ENCODE measurements at regions not wholly inside any gene's neighbourhood (a gene's known extent, or its start where the extent isn't known, plus 50 kb on each side); places are given as distances from the start of the nearest gene placed in this dataset.

DNA sequence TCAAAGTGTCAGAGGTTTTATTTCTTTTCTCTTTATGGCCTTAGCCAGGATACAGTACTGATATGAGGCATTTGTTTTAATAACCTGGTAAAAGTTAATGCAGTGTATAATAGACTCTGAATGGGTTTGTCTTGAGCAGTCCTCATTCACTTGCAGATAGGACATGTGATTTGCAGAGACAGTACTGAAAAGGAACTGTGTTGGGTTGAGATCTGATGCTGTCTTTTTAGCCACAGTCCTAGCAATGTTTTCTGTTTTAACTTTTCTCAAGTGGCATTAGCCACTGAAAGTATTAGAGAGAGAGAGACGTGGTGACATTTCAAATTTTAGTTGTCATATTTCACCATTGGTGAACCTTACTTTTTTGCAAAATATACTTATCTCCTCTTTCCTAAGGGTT lies 547.2 kb upstream of the MAN1A1 start:
- no peak for TF ChIP-seq POLR2A (IDR thresholded peaks at IDR 0.05)
- TF ChIP-seq CTCF (IDR thresholded peaks at IDR 0.05) = no peak

DNA sequence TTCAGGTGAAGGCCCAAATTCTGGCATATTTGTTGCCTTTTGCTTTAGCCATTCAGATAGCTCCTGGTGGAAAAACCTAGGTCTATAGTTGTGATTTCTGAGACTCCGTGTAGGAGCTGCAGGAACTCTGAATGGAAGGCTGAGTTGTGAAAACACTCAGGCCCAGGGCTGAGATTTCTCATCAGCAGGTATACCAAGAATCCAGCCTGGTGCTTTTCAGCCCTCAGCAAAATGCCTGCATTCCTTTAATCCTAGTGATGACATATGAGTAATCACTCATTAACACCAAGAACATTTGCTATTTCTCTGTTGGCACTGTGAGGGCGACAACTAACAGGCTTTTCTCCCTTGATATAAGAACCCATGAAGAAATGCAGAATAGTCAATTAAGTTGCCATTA lies 546.1 kb upstream of the MAN1A1 start:
- DNase-seq = no peak
- Histone ChIP-seq H3K27ac (no peak overlapping the region), H3K9me3 (no peaks in the 10 kb centered on the region), H3K4me3 (no peak overlapping the region), H3K4me1 (no peaks in the 10 kb centered on the region), H3K36me3 (no peaks in the 10 kb centered on the region), H3K27me3 (no peaks in the 10 kb centered on the region)
- TF ChIP-seq CTCF (IDR thresholded peaks at IDR 0.05) (no peak), POLR2A (IDR thresholded peaks at IDR 0.05) (no peak)

More for the DNA sequence above, 547.2 kb upstream of the MAN1A1 start:
- Histone ChIP-seq H3K9me3 (no peaks in the 10 kb centered on the region), H3K4me1 (no peaks in the 10 kb centered on the region), H3K27me3 (no peaks in the 10 kb centered on the region), H3K27ac (no peak overlapping the region), H3K36me3 (no peaks in the 10 kb centered on the region), H3K4me3 (no peak overlapping the region)
- DNase-seq = no peak

DNA sequence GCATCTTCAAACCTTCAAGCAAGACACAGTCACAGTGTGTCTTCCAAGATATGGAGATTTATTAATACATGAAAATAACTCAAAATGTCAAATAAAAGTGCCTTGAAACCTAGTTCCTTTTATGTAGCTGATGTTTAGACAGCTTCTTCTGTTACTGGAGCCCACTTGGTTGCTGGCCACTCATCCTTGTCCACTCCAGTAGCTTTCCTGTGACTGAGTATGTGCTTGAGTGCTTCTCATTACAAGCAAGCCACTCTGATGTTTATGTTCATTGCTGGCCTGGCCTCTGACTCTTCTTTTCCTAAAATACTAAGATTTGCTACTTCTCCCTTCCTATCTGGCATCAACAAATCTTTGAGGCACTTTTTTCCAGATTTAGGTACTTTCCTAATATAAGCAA lies 545.2 kb upstream of the MAN1A1 start:
- no peaks in the 10 kb centered on the region for H3K27me3 ChIP-seq
- H3K27ac ChIP-seq = no peak overlapping the region
- no peak overlapping the region for H3K4me3 ChIP-seq
- no peak for DNase-seq
- TF ChIP-seq CTCF (IDR thresholded peaks at IDR 0.05) (no peak), POLR2A (IDR thresholded peaks at IDR 0.05) (no peak)
- no peaks in the 10 kb centered on the region for H3K4me1 ChIP-seq
- H3K9me3 ChIP-seq = no peaks in the 10 kb centered on the region
- H3K36me3 ChIP-seq = no peaks in the 10 kb centered on the region

DNA sequence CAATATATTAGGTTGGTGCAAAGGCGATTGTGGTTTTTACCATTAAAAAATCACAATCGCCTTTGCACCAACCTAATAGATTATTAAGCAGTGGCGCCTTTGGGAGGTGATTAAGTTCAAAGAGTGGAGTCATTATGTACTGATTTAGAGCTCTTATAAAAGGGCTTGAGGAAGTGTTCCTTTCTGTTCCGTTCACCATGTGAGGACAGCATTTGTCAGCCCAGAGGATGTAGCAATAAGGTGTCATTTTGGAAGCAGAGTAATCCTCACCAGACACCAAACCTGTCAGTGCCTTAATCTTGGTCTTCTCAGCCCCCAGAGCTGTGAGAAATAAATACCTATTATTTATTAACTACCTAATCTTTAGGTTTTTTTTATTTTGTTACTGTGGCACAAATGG lies 542.1 kb upstream of the MAN1A1 start:
- no peak for DNase-seq
- H3K36me3 ChIP-seq = no peaks in the 10 kb centered on the region
- TF ChIP-seq POLR2A (IDR thresholded peaks at IDR 0.05) (no peak), CTCF (IDR thresholded peaks at IDR 0.05) (no peak)
- no peaks in the 10 kb centered on the region for H3K4me1 ChIP-seq
- H3K9me3 ChIP-seq = no peaks in the 10 kb centered on the region
- H3K27ac ChIP-seq = no peak overlapping the region
- H3K27me3 ChIP-seq = no peaks in the 10 kb centered on the region
- H3K4me3 ChIP-seq = no peak overlapping the region

DNA sequence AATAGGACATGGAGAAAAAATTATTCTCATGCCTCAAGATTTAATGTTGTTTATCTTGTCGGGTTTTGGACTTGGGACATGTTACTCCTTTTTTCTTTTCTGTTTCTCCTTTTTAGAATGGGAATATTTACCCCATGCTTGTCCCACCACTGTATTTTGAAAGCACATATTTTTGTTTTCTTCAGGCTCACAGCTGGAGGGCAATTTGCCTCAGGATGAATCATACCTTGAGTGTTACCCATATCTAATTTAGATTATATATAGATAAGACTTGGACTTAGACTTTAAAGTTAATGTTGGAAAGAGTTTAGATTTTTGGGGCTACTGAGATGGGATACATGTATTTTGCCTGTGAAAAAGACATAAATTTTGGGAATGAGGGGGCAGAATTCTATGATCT lies 541.6 kb upstream of the MAN1A1 start:
- H3K4me3 ChIP-seq = no peak overlapping the region

More for the DNA sequence above, 541.6 kb upstream of the MAN1A1 start:
- Histone ChIP-seq H3K27ac (no peak overlapping the region), H3K9me3 (no peaks in the 10 kb centered on the region), H3K27me3 (no peaks in the 10 kb centered on the region), H3K36me3 (no peaks in the 10 kb centered on the region), H3K4me1 (no peaks in the 10 kb centered on the region)
- TF ChIP-seq POLR2A (IDR thresholded peaks at IDR 0.05) (no peak), CTCF (IDR thresholded peaks at IDR 0.05) (no peak)
- no peak for DNase-seq

All from Peyer's patch (tissue), 4 donors.